GM12878 (cell line): ENCODE measurements at regions not wholly inside any gene's neighbourhood (a gene's known extent, or its start where the extent isn't known, plus 50 kb on each side); places are given as distances from the start of the nearest gene placed in this dataset.

ENCODE experiments used
- BCL3 ChIP-seq: IDR thresholded peaks from 2 replicates; pipeline ENCODE4 v1.6.1; 2011; ENCODE audit warnings: borderline replicate concordance, low read depth, mild to moderate bottlenecking, moderate library complexity, low read length; ENCODE audit not compliant: insufficient read depth, poor library complexity, severe bottlenecking
- BRCA1 ChIP-seq: IDR thresholded peaks from 2 replicates; pipeline ENCODE4 v1.6.1; 2011; ENCODE audit warnings: low read depth, low read length, improper control_type of control experiment
- CBFB ChIP-seq: IDR thresholded peaks from 2 replicates; pipeline ENCODE4 v1.6.1; 2016; ENCODE audit warnings: antibody characterized with exemption, low read depth
- CTCF ChIP-seq, 3 experiments: IDR thresholded peaks in 2 of 3; conservative IDR thresholded peaks in 1 of 3; 2 replicates each; pipeline ENCODE4 v1.5.1; 2011; ENCODE audit warnings: low read depth in 3 of 3, low read length in 3 of 3, mild to moderate bottlenecking in 3 of 3, control low read depth in 2 of 3, moderate library complexity in 2 of 3, inconsistent platforms in 1 of 3, mixed read lengths in 1 of 3; ENCODE audit not compliant: control insufficient read depth in 2 of 3, insufficient read depth in 1 of 3; ENCODE audit errors: extremely low read depth in 1 of 3
- PBX3 ChIP-seq: IDR thresholded peaks from 2 replicates; pipeline ENCODE4 v1.6.1; 2011; ENCODE audit warnings: mild to moderate bottlenecking, low read depth, low read length, moderate library complexity; ENCODE audit not compliant: insufficient replicate concordance
- POLR2AphosphoS5 ChIP-seq: IDR thresholded peaks from 2 replicates; pipeline ENCODE4 v1.6.1; 2011; ENCODE audit warnings: mild to moderate bottlenecking, low read length, inconsistent platforms
- ZBTB40 ChIP-seq: fragments of 450-650 bp; IDR thresholded peaks from 2 replicates; pipeline ENCODE4 v1.6.1; 2016; ENCODE audit warnings: mild to moderate bottlenecking, moderate library complexity, borderline replicate concordance

- TF ChIP-seq BRCA1 (no peak), POLR2AphosphoS5 (no peak), BCL3 (no peak), CBFB (no peak), PBX3 (no peak), CTCF (IDR thresholded peaks at IDR 0.05 in 2 of 3, conservative IDR thresholded peaks at IDR 0.05 in 1 of 3; ENCODE audit: control insufficient read depth in 2 of 3, extremely low read depth in 1 of 3, insufficient read depth in 1 of 3, low read depth in 3 of 3, low read length in 3 of 3) (no peak), ZBTB40 (no peak)
Observed at GRCh38 chr11:15485432-15485831, 370.7 kb downstream of the INSC start.
